DMS79 (cell line): ENCODE measurements at regions not wholly inside any gene's neighbourhood (a gene's known extent, or its start where the extent isn't known, plus 50 kb on each side); places are given as distances from the start of the nearest gene placed in this dataset.
"Not testable (repeated sequence)": the region's sequence is repeated elsewhere in the genome, so short reads cannot be mapped to it uniquely, and the experiment has no call there.

ENCODE experiments used
- DNase-seq: peaks from one replicate; lab custom pipeline; 2025; lab: John Stamatoyannopoulos, UW

- DNase-seq, result no peak
These were observed 51.8 kb upstream of the MYB start for GRCh38 chr6:135129136-135129856.

- no peak for DNase-seq
These were observed 52.7 kb upstream of the MYB start for GRCh38 chr6:135128268-135128914.

GRCh38 chr6:135126729-135127128, 54.4 kb upstream of the MYB start:
- DNase-seq, result no peak

GRCh38 chr6:135126034-135126433, 55.1 kb upstream of the MYB start:
- no peak for DNase-seq

- no peak for DNase-seq
These were observed 59.7 kb upstream of the MYB start for GRCh38 chr6:135121434-135121833.

- no peak for DNase-seq
These were observed 62.9 kb upstream of the MYB start for GRCh38 chr6:135118134-135118730.

GRCh38 chr6:135117413-135117968, 62.9 kb upstream of the HBS1L start:
- peak; percentile 7 for DNase-seq

GRCh38 chr6:135116571-135116970, 61.9 kb upstream of the HBS1L start:
- no peak for DNase-seq

- DNase-seq, result no peak
These were observed 61.2 kb upstream of the HBS1L start for GRCh38 chr6:135115834-135116233.

GRCh38 chr6:135115411-135115810, 60.8 kb upstream of the HBS1L start:
- no peak for DNase-seq

GRCh38 chr6:135114355-135115145, 59.9 kb upstream of the HBS1L start:
- DNase-seq, result no peak

GRCh38 chr6:135113860-135114259, 59.2 kb upstream of the HBS1L start:
- no peak for DNase-seq

GRCh38 chr6:135112951-135113350, 58.3 kb upstream of the HBS1L start:
- DNase-seq, result not testable (repeated sequence)

GRCh38 chr6:135110261-135110781, 55.7 kb upstream of the HBS1L start:
- DNase-seq, result not testable (repeated sequence)

GRCh38 chr6:135109761-135110160, 55.1 kb upstream of the HBS1L start:
- DNase-seq, result no peak

GRCh38 chr6:135108692-135109091, 54.1 kb upstream of the HBS1L start:
- DNase-seq, result no peak

- DNase-seq, result no peak
These were observed 52.0 kb upstream of the HBS1L start for GRCh38 chr6:135106611-135107010.

GRCh38 chr6:135105710-135106109, 51.1 kb upstream of the HBS1L start:
- no peak for DNase-seq

GRCh38 chr6:135105299-135105698, 50.7 kb upstream of the HBS1L start:
- no peak for DNase-seq
